Left colon (tissue), 2 donors: ENCODE measurements at regions not wholly inside any gene's neighbourhood (a gene's known extent, or its start where the extent isn't known, plus 50 kb on each side); places are given as distances from the start of the nearest gene placed in this dataset.
A peak's percentile ranks its signal among the peaks of the same experiment; 100 is the strongest.
"Not testable (repeated sequence)": the region's sequence is repeated elsewhere in the genome, so short reads cannot be mapped to it uniquely, and the experiment has no call there.

ENCODE experiments used
- ATAC-seq: fragments of 200-7000 bp; cut with Tn5 transposase; one replicate; pipeline ENCODE4 v1.9.1; 2020; ENCODE audit warnings: mild to moderate bottlenecking, moderate library complexity
- DNase-seq, 2 donors: peaks; one replicate each; pipeline ENCODE4 v3.0.0-alpha.2; 2020
- intact Hi-C, 2 donors: fragments of 100-400 bp; cut with DNase I in 1 of 2; cut with micrococcal nuclease in 1 of 2; formaldehyde crosslinking; loops; one replicate each; pipeline versions ENCODE4 v1.11.2 to v1.14.0; 2022; cut with DNase I, micrococcal nuclease
- donor health status: DM: no; HTN: no; CAD: no.
- donor health status: DM: yes; HTN: yes; CAD: no.

- no peak for ATAC-seq
- intact Hi-C loops, result no loop called here
Measured at GRCh38 chr10:84012431-84012830, 126.9 kb upstream of the GHITM start.

GRCh38 chr10:84012831-84013458, 126.4 kb upstream of the GHITM start:
- DNase-seq (no peak), ATAC-seq (no peak)
- intact Hi-C loops, result no loop called here

More at GRCh38 chr10:84012431-84012830, 126.9 kb upstream of the GHITM start:
- DNase-seq, result no peak

- intact Hi-C loops, result no loop called here
- DNase-seq, result no peak
- ATAC-seq, result no peak
Measured at GRCh38 chr10:84015877-84016595, 123.3 kb upstream of the GHITM start.

- DNase-seq, result no peak
- intact Hi-C loops, result no loop called here
- no peak for ATAC-seq
Measured at GRCh38 chr10:84018826-84019225, 120.5 kb upstream of the GHITM start.

- peak; percentile 56 to 60 for DNase-seq
- peak; percentile 87 for ATAC-seq
- intact Hi-C loops, result not testable (repeated sequence)
Measured at GRCh38 chr10:84019854-84020458, 119.4 kb upstream of the GHITM start.

- ATAC-seq (no peak), DNase-seq (peak in 1 of 2 donors; percentile 14)
- intact Hi-C loops, result no loop called here
Measured at GRCh38 chr10:84026821-84027257, 112.5 kb upstream of the GHITM start.

- intact Hi-C loops, result no loop called here
- DNase-seq (no peak), ATAC-seq (no peak)
Measured at GRCh38 chr10:84029840-84030239, 109.5 kb upstream of the GHITM start.

- DNase-seq (no peak), ATAC-seq (no peak)
- intact Hi-C loops, result no loop called here
Measured at GRCh38 chr10:84038035-84038434, 101.3 kb upstream of the GHITM start.

GRCh38 chr10:84039957-84040356, 99.4 kb upstream of the GHITM start:
- DNase-seq (no peak), ATAC-seq (no peak)
- intact Hi-C loops, result no loop called here

GRCh38 chr10:84047258-84048010, 91.9 kb upstream of the GHITM start:
- DNase-seq (no peak), ATAC-seq (no peak)
- intact Hi-C loops, result no loop called here

- DNase-seq (no peak), ATAC-seq (no peak)
- intact Hi-C loops, result no loop called here
Measured at GRCh38 chr10:84049645-84050011, 89.7 kb upstream of the GHITM start.

- ATAC-seq (no peak), DNase-seq (no peak)
- intact Hi-C loops, result no loop called here
Measured at GRCh38 chr10:84053626-84054025, 85.7 kb upstream of the GHITM start.

- intact Hi-C loops, result no loop called here
- peak; percentile 63 for ATAC-seq
- peak in 1 of 2 donors; percentile 5 for DNase-seq
Measured at GRCh38 chr10:84054743-84055142, 84.6 kb upstream of the GHITM start.

GRCh38 chr10:84059526-84059925, 79.8 kb upstream of the GHITM start:
- DNase-seq (no peak), ATAC-seq (no peak)
- intact Hi-C loops, result no loop called here

- no peak for ATAC-seq
- no peak for DNase-seq
- intact Hi-C loops, result no loop called here
Measured at GRCh38 chr10:84063440-84063839, 75.9 kb upstream of the GHITM start.

- ATAC-seq (no peak), DNase-seq (no peak)
- intact Hi-C loops, result no loop called here
Measured at GRCh38 chr10:84065804-84066601, 73.3 kb upstream of the GHITM start.

GRCh38 chr10:84074521-84074920, 64.8 kb upstream of the GHITM start:
- intact Hi-C loops, result no loop called here
- ATAC-seq (no peak), DNase-seq (no peak)

GRCh38 chr10:84075226-84076046, 63.9 kb upstream of the GHITM start:
- intact Hi-C loops, result no loop called here
- no peak for ATAC-seq

More at GRCh38 chr10:84075226-84076046, 63.9 kb upstream of the GHITM start:
- DNase-seq, result no peak
